Stromal cell of bone marrow (primary cell): ENCODE measurements at regions not wholly inside any gene's neighbourhood (a gene's known extent, or its start where the extent isn't known, plus 50 kb on each side); places are given as distances from the start of the nearest gene placed in this dataset.
"Not testable (repeated sequence)": the region's sequence is repeated elsewhere in the genome, so short reads cannot be mapped to it uniquely, and the experiment has no call there.

Experiments
- DNase-seq: peaks from one replicate; pipeline ENCODE4 v3.0.0-alpha.2; 2012; ENCODE audit warnings: low read depth

GRCh38 chr9:115543511-115543910 is 425.6 kb upstream of the TNC start:
- DNase-seq: no peak

DNA sequence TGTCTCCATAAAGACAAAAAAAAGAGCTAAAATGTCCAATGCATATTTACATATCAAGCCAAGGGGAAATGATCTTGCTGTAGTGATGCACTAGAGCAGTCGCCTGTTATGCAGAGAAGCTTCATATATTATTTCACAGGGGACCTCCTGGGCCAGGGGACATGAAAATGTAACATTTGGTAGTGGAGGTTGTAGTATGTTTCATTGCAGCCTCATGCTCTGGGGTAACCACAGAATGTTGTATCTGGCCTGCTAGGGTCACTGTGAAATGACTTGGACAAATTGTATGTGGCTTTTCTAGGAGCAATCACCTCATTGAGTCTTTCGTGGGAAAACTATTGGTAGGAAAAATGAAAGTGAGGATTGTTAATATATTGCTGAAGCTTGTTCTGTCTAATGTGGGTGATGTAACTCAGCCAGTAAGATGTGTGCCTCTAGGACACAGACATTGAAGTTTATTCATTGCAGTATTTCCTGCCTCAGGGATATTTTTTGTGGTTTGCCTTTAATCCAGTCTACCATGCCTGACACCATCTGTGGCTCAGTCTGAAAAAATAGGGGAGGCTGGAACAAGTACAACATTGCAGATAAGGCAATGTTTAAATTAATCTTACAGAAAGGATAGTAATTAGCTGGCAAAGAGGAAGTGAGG is 430.8 kb upstream of the TNC start:
- DNase-seq: no peak

DNA sequence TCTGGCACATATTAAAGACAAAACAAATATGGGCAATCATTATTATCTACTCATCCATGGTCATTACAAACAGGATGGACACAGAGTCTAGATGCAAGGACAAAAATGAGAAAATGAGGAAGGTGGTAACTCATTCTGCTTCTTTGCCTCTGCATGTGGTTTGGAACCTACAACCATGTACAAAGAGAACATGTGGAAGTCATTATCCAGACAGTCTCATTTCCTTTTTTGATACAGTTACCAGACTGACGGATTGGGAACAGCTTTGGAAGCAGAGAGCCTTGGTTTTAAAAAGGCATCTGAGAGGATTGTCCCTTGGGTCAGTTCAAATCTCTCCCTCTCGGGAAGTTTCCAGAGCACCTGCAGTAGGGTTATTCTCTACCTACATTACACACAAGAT is 433.4 kb upstream of the TNC start:
- peak; percentile 29 for DNase-seq

- no peak for DNase-seq
Observed at GRCh38 chr9:115553060-115553773, 435.3 kb upstream of the TNC start.

DNA sequence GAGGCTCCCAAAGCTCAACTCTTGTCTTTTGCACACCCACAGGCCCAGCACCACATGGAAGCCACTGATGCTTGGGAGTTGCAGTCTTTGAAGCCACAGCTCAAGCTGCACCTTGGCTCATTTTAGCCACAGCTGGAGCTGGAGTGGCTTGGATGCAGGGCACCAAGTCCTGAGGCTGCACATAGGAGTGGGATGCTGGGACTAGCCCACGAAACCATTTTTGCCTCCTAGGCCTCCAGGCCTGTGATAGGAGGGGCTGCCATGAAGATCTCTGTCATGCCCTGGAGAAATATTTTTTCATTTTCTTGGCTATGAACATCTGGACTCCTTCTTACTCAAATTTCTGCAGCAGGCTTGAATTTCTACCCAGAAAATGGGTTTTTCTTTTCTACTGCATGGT is 438.5 kb upstream of the TNC start:
- DNase-seq: no peak

GRCh38 chr9:115575147-115575546 is 457.2 kb upstream of the TNC start:
- DNase-seq: no peak

GRCh38 chr9:115585458-115585857 is 467.5 kb upstream of the TNC start:
- DNase-seq: not testable (repeated sequence)

DNA sequence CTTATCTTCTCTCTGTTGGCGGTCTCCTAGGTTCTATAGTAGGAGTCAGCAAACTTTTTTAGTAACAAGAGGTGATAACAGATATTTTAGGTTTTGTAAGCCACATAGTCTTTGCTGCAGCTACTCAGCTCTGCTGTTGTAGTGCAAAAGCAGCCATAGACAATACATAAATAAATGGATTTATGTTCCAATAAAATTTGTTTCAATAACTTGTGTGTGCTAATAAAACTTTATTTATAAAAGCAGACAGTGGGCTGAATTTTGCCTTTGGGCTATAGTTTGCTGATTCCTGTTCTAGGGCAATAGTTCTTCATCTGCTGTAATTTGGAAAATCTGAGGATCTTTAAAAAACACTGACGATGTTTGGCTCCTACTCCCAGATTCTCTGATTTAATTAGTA is 469.4 kb upstream of the TNC start:
- DNase-seq: no peak

- peak; percentile 95 for DNase-seq
Observed at GRCh38 chr9:115590011-115590410, 472.1 kb upstream of the TNC start.

DNA sequence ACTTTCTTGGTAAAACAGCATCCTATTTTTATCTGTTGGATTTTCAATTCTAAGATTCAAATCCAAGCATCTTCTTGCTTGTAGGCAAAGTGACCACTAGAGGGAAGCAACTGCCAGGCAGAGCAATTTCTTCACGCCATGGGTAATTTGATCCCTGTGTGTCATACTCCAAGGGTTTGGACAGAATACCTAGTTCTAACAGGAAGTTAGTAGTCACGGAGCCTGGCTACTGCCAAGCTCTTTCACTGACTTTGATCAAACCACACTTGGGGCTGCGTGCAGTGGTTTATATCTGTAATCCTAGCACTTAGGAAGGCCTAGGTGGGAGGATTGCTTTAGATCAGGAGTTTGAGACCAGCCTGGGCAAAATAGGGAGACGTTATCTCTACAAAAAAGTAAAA is 473.6 kb upstream of the TNC start:
- peak; percentile 98 for DNase-seq

DNA sequence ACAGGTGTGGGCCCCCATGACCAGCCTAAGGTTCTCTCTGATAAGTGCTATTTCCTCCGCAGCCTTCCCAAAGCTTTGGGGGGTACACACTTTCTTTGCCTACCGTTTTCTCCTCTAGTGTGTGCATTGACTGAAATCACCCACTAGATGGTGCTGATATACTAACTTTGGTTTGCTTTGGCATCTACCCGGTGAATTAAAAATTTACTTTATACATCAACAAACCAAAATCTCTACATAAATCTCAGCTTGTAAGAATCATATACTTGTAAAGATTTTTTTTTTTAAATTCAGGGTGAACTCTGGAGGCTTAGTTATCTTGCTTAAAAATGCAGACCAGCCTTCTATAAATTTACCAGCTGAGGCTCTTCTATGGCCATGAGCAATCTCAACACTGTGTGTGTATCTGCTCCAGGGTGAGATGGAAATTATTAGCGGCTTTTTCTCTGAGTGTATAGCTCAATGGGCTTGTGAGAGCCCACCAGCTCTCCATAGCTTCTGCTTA is 475.7 kb upstream of the TNC start:
- no peak for DNase-seq

DNA sequence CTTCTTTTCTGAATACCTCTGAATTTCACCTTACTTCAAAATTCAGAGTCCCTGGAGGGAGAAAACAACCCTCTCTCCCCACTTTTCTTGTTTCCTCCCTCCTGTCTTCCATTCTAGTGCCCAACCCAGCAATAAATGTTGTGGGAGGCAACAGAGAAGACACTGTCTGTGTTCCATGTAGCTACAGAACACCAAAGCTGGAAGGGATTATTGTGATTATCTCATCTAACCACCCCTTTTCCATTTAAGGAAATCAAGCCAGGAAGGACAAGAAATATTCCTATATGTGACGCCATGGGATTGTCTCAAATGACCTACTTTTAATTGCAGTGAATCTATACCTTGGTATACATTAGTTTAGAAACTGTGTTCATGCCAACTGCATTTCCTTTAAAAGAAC is 476.6 kb upstream of the TNC start:
- no peak for DNase-seq

GRCh38 chr9:115596021-115596745 is 478.2 kb upstream of the TNC start:
- DNase-seq: peak; percentile 93

DNA sequence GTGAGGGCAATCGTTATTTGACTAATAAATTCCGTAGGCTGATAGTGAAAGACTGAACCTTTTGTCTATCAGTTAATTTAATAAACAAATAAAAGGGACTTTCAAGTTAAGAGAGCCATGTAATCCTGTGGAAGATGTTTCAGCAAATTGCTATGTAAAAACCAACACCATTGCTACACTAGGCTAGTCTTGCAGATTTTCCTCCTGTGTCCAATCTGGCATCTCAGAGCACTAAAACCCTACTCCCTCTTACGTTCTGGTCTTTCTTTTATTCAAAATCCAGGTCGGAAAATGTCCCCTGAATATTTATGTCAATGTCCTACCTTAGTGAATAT is 478.8 kb upstream of the TNC start:
- DNase-seq: no peak

DNA sequence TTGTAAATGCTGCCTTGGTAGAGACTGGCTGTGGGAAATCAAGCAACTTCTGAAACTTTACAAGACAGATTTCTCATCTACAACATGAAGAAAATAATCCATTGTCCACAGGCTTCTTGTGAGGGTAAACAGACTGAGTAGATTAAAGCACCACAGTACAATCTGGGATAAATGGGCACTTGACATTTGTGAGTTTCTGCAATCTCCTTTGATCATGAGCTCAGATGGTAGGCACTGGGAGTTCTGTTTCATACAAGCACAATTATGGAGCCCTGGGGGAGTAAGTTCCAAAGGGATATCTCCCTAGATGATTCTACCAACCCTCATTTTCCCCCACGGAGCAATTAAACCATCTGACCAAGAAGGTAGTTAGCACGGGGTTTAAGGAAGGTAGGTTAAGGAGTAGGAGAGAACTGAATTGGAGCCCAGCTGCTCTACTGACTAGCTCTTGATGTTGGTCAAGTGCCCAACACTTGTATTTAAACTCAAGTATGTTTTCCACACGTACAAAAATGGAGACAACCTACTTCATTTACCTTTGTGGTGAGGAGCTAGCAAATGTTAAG is 479.5 kb upstream of the TNC start:
- DNase-seq: no peak

GRCh38 chr9:115598751-115599150 is 480.8 kb upstream of the TNC start:
- DNase-seq: no peak

- DNase-seq: no peak
Observed at GRCh38 chr9:115599898-115600297, 481.9 kb upstream of the TNC start.

- DNase-seq: no peak
Observed at GRCh38 chr9:115601434-115601833, 483.5 kb upstream of the TNC start.

DNA sequence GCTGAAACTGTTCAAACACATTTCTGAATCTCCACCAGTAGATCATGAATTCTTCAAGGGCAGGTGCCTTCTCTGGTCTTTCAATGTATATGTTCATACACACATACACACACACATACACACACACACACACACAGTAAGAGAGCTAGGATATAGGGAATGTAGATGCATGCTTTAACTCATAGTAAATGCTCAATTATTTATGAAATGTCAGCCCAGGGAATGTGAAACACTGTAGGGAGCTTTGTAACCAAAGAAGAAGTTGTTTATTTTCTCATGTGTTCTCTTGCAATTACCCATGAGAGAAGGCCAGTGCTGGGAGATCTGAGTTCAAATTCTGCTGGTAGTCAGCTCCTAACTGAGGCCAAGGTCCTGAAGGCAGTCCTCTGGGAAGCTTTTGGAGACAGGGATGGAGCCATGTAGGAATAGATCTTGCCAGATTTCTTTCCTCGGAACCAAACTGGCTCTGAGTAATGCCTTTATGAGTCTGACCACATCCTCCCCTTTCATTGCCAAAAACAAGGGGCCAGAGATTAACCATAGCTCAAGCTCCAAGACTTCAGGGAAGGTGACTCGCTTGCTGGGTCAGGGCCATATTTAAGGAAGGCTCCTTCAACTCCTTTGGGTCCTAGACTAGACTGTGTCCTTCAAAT is 487.0 kb upstream of the TNC start:
- peak; percentile 98 for DNase-seq

DNA sequence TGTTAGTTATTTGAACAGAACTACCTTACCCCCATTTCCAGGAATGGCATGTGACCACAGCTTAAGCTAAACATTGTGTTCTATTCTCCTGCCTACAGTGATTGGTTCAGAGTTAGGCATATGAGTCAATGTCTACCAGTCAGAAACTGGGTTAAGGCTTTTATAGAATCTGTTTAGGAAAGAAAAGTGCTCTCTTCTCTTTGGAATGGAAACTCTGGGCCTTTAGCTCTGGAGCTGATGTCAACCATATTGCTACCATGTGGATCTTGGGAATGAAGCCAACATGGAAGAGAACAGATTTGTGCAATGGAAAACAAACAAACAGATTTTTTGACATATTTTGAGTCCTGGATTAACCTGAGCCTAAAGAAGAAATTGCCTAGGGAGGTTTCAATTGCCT is 488.9 kb upstream of the TNC start:
- DNase-seq: no peak

DNA sequence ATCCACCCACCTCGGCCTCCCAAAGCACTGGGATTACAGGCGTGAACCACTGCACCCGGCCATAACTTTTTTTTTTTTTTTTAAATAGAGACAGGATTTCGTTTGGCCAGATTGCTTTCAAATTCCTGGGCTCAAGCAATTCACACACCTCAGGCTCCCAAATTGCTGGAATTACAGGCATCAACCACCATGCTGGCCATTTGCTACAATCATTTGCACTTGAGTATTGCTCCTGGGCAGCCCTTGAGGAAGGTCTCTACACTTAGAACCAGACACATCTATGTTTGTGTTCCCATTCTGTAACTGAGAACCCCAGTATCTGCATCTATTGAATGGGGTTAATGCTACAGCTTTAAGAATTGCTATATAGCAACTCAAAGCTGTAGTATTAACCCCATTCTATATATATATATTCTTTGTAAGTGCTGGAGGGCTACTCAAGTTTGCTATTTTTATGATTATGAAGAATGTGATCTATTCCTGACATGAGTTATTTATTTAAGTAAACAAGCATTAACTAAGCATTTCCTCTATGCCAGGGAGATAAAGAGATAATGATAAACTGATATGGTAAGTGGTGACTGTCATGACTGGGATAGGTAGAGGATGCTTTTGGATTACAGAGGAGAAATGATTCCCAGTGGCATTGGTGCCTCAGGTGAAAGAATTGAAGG is 496.5 kb upstream of the TNC start:
- no peak for DNase-seq

DNA sequence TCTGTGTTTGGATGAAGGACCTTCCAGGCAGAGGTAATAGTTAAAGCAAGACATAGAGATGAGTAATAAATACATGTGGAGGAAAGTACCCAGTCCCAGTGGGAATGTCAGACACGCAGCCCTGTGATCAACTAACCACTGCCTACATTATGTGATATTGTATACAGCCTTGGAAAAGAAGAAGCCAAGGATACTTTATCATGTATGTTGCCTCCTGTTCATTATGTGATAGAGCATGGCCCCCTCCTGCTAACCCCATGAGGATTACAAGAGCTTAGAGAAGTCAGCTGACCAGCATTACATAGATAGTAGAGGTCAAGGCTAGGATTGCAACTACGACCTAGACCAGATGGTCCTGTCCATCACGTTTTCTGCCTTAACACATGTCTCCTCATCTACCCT is 497.0 kb upstream of the TNC start:
- DNase-seq: no peak
